Loucy (cell line): ENCODE measurements at regions not wholly inside any gene's neighbourhood (a gene's known extent, or its start where the extent isn't known, plus 50 kb on each side); places are given as distances from the start of the nearest gene placed in this dataset.

ENCODE experiments used
- H2AFZ ChIP-seq: fragments of 200-600 bp; sonication (generic); 2 replicates; pipeline ENCODE4 v1.6.0; 2016; ENCODE audit warnings: antibody characterized with exemption, mild to moderate bottlenecking, low read length, moderate library complexity
- H3F3A ChIP-seq: fragments of 200-600 bp; 2 replicates; pipeline ENCODE4 v1.6.0; 2016; ENCODE audit warnings: antibody characterized with exemption, low read depth, mild to moderate bottlenecking
- H3K27me3 ChIP-seq: fragments of 200-600 bp; sonication (generic); 2 replicates; pipeline ENCODE4 v1.6.1; 2014; ENCODE audit warnings: low read length, mild to moderate bottlenecking; ENCODE audit not compliant: insufficient read depth, poor library complexity, severe bottlenecking
- H3K36me3 ChIP-seq: fragments of 200-600 bp; sonication (generic); 2 replicates; pipeline ENCODE4 v1.6.1; 2016; ENCODE audit warnings: low read length; ENCODE audit not compliant: insufficient read depth
- H3K4me1 ChIP-seq: fragments of 200-600 bp; sonication (generic); 2 replicates; pipeline ENCODE4 v1.5.1; 2014; ENCODE audit warnings: low read length, mild to moderate bottlenecking; ENCODE audit not compliant: insufficient read depth, poor library complexity, severe bottlenecking
- H3K4me2 ChIP-seq: fragments of 200-600 bp; sonication (generic); 2 replicates; pipeline ENCODE4 v1.6.0; 2014; ENCODE audit warnings: antibody characterized with exemption, low read length, low read depth, mild to moderate bottlenecking; ENCODE audit not compliant: poor library complexity, severe bottlenecking
- H3K4me3 ChIP-seq: fragments of 200-600 bp; sonication (generic); 2 replicates; pipeline ENCODE4 v1.5.1; 2014; ENCODE audit warnings: low read length, mild to moderate bottlenecking, mixed read lengths; ENCODE audit not compliant: poor library complexity, severe bottlenecking
- H3K79me2 ChIP-seq: fragments of 200-600 bp; sonication (generic); 2 replicates; pipeline ENCODE4 v1.6.1; 2014; ENCODE audit warnings: low read length; ENCODE audit not compliant: insufficient read depth
- H3K9ac ChIP-seq: fragments of 200-600 bp; sonication (generic); 2 replicates; pipeline ENCODE4 v1.6.0; 2014; ENCODE audit warnings: mild to moderate bottlenecking, low read depth, low read length, moderate library complexity; ENCODE audit not compliant: poor library complexity, severe bottlenecking
- H3K9me2 ChIP-seq: fragments of 200-600 bp; sonication (generic); replicated peaks from 2 replicates; pipeline ENCODE4 v1.6.1; 2016; ENCODE audit warnings: low read depth, low read length, mixed read lengths
- H3K9me3 ChIP-seq: fragments of 200-600 bp; sonication (generic); 2 replicates; pipeline ENCODE4 v1.6.1; 2014; ENCODE audit warnings: mild to moderate bottlenecking, antibody characterized with exemption, low read length, low read depth; ENCODE audit not compliant: insufficient read depth
- H4K20me1 ChIP-seq: fragments of 200-600 bp; sonication (generic); 2 replicates; pipeline ENCODE4 v1.6.0; 2014; ENCODE audit warnings: antibody characterized with exemption, low read length, mild to moderate bottlenecking; ENCODE audit not compliant: insufficient read depth, poor library complexity, severe bottlenecking
- EZH2phosphoT487 ChIP-seq: fragments of 200-600 bp; IDR thresholded peaks from 2 replicates; pipeline ENCODE4 v1.6.1; 2018; ENCODE audit warnings: antibody characterized with exemption, mild to moderate bottlenecking, moderate library complexity, borderline replicate concordance
- TF ChIP-seq, protein P1 (sequence below): fragments of 200-600 bp; sonication (generic); conservative IDR thresholded peaks from 2 replicates; pipeline ENCODE4 v1.5.1; 2014; ENCODE audit warnings: mild to moderate bottlenecking, antibody characterized with exemption, low read length

DNA sequence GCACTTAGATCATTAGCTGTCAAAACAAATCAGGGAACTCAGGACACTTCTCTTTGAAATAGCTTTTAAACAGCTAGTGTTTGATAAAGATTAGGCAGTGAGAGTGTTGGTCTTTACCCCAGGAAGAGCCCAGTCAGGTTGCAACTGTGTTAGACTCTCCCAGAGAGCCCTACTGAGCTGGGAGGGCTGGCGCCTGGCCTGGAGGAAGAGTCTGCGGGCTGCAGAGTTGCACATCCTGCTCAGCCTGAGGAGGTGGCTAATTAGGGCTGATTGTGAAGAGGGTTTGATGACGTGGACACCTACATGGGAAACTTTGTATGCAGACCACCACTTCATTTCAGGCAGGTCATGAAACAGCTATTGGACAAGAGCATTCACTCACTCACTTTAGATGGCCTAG lies 112.0 kb downstream of the TMEM174 start:
- H2AFZ ChIP-seq, result no peak overlapping the region
- TF ChIP-seq, protein P1, sequence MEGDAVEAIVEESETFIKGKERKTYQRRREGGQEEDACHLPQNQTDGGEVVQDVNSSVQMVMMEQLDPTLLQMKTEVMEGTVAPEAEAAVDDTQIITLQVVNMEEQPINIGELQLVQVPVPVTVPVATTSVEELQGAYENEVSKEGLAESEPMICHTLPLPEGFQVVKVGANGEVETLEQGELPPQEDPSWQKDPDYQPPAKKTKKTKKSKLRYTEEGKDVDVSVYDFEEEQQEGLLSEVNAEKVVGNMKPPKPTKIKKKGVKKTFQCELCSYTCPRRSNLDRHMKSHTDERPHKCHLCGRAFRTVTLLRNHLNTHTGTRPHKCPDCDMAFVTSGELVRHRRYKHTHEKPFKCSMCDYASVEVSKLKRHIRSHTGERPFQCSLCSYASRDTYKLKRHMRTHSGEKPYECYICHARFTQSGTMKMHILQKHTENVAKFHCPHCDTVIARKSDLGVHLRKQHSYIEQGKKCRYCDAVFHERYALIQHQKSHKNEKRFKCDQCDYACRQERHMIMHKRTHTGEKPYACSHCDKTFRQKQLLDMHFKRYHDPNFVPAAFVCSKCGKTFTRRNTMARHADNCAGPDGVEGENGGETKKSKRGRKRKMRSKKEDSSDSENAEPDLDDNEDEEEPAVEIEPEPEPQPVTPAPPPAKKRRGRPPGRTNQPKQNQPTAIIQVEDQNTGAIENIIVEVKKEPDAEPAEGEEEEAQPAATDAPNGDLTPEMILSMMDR, result no peak
- no peak for TF ChIP-seq EZH2phosphoT487
- H3K79me2 ChIP-seq, result no peaks in the 10 kb centered on the region
- H4K20me1 ChIP-seq, result no peaks in the 10 kb centered on the region
- no peaks in the 10 kb centered on the region for H3K9me3 ChIP-seq
- H3K4me1 ChIP-seq, result no peaks in the 10 kb centered on the region
- H3K36me3 ChIP-seq, result no peaks in the 10 kb centered on the region
- no peak overlapping the region for H3K4me3 ChIP-seq
- no peaks in the 10 kb centered on the region for H3F3A ChIP-seq
- no peaks in the 10 kb centered on the region for H3K27me3 ChIP-seq
- no peaks in the 10 kb centered on the region for H3K9me2 ChIP-seq
- no peak overlapping the region for H3K9ac ChIP-seq
- no peak overlapping the region for H3K4me2 ChIP-seq

DNA sequence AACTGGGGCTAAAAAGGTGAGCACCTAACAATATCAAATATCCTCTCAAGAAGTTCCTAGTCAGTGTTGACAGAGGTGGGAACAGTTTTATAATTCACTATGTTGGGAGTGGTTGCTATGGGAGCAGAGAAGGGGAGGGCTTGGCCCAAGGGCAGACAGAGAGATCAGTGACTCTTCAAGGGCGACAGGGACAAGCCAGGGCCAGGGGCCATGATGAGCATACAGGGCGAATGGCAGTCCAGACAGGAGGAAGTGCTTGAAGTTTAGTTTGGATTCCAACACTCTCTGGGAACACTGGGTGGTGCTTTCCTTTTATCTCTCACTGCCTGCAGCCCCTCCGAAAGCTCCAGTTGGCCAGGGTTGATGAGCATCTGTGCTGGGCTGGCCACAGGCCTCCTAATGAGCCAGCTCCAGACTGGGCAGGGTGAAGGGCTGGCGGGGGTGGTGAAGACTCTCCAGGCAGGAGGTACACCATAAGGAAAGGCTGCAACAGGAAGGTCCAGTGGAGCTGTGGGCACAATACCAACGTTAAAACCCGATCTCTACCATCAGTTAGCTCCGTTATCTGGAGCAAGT lies 111.3 kb downstream of the TMEM174 start:
- no peaks in the 10 kb centered on the region for H3K27me3 ChIP-seq
- no peaks in the 10 kb centered on the region for H3K79me2 ChIP-seq
- no peak overlapping the region for H3K9ac ChIP-seq
- H3K36me3 ChIP-seq, result no peaks in the 10 kb centered on the region
- no peaks in the 10 kb centered on the region for H3F3A ChIP-seq
- H3K4me3 ChIP-seq, result no peak overlapping the region
- H2AFZ ChIP-seq, result no peak overlapping the region
- no peak overlapping the region for H3K4me2 ChIP-seq
- H3K9me3 ChIP-seq, result no peaks in the 10 kb centered on the region
- H4K20me1 ChIP-seq, result no peaks in the 10 kb centered on the region
- TF ChIP-seq, protein P1, result no peak
- TF ChIP-seq EZH2phosphoT487, result no peak
- no peaks in the 10 kb centered on the region for H3K9me2 ChIP-seq
- no peaks in the 10 kb centered on the region for H3K4me1 ChIP-seq

DNA sequence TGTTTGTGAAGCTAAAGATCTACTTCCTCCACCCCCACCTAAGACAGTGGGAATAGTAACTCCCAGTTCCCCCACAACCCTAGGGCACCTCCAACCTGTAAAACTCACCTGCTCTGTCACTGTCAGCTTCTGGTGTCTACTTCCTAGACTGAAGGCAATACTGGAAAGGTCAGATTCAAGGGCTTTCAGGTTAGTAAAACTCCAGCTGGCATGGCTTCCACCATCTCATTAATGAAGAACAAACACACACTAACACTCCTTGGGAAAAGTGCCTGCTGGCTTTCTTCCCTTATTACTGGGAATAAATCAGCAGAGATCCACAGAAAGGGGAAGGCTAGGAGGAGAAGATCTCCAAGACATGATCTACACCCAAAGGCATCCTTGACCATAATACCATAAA lies 109.9 kb downstream of the TMEM174 start:
- Histone ChIP-seq H2AFZ (no peak overlapping the region), H3K4me3 (no peak overlapping the region), H3K9me3 (no peaks in the 10 kb centered on the region), H4K20me1 (no peaks in the 10 kb centered on the region), H3K4me2 (no peak overlapping the region), H3K27me3 (no peaks in the 10 kb centered on the region), H3K79me2 (no peaks in the 10 kb centered on the region), H3K36me3 (no peaks in the 10 kb centered on the region), H3K9ac (no peak overlapping the region), H3F3A (no peaks in the 10 kb centered on the region), H3K9me2 (no peaks in the 10 kb centered on the region), H3K4me1 (no peaks in the 10 kb centered on the region)
- TF ChIP-seq, protein P1, result no peak
- TF ChIP-seq EZH2phosphoT487, result no peak
